H1 (cell line): ENCODE measurements at regions not wholly inside any gene's neighbourhood (a gene's known extent, or its start where the extent isn't known, plus 50 kb on each side); places are given as distances from the start of the nearest gene placed in this dataset.

ENCODE experiments used
- CTCF ChIA-PET: fragments of 300-600 bp; sonication (Branson Sonifier 250); formaldehyde crosslinking; loops from one replicate; lab custom pipeline; 2021; ENCODE audit not compliant: partially characterized antibody; lab: Charles Lee
- POLR2A ChIA-PET: fragments of 300-600 bp; sonication (Branson Sonifier 250); formaldehyde crosslinking; loops from one replicate; lab custom pipeline; 2021; ENCODE audit warnings: inconsistent platforms; ENCODE audit not compliant: partially characterized antibody; lab: Charles Lee
- DNase-seq, 2 experiments: peaks; one replicate each; pipeline versions ENCODE4 v3.0.0 to v3.0.0-alpha.2; 2010 to 2022; ENCODE audit warnings: low spot score in 2 of 2, low read depth in 1 of 2, mixed read lengths in 1 of 2
- FAIRE-seq: peaks from 2 replicates; lab custom pipeline; 2011; peaks lifted over from hg19 to GRCh38; lab: Jason Lieb, UNC
- H2AFZ ChIP-seq: 2 replicates; pipeline ENCODE4 v1.8.1; 2012; ENCODE audit warnings: low read length, inconsistent platforms
- H2AK5ac ChIP-seq: 2 replicates; pipeline ENCODE4 v1.6.1; 2013; ENCODE audit warnings: low read depth, low read length
- H2BK120ac ChIP-seq: replicated peaks from 2 replicates; pipeline ENCODE3; 2013; ENCODE audit warnings: low read depth, low read length, inconsistent platforms
- H2BK12ac ChIP-seq: 2 replicates; pipeline ENCODE4 v1.6.1; 2013; ENCODE audit warnings: low read depth, low read length
- H2BK15ac ChIP-seq: 2 replicates; pipeline ENCODE4 v1.6.1; 2013; ENCODE audit warnings: low read length
- H2BK20ac ChIP-seq: 2 replicates; pipeline ENCODE4 v1.6.1; 2013; ENCODE audit warnings: low read length
- H2BK5ac ChIP-seq: 2 replicates; pipeline ENCODE4 v1.6.1; 2013; ENCODE audit warnings: low read depth, low read length
- H3K14ac ChIP-seq: 2 replicates; pipeline ENCODE4 v1.6.1; 2013; ENCODE audit warnings: inconsistent platforms; ENCODE audit not compliant: insufficient read length
- H3K18ac ChIP-seq: 2 replicates; pipeline ENCODE4 v1.6.1; 2013; ENCODE audit warnings: low read length; ENCODE audit errors: extremely low read depth
- H3K23ac ChIP-seq: 2 replicates; pipeline ENCODE4 v1.6.1; 2013; ENCODE audit warnings: inconsistent platforms; ENCODE audit not compliant: insufficient read length
- H3K23me2 ChIP-seq: 2 replicates; pipeline ENCODE4 v1.6.1; 2013; ENCODE audit warnings: low read depth, low read length
- H3K27ac ChIP-seq: 2 replicates; pipeline ENCODE4 v1.6.1; 2011; ENCODE audit warnings: low read depth, low read length, inconsistent platforms
- H3K27me3 ChIP-seq, 4 experiments: replicated peaks in 1 of 4; 1 replicate in 1 of 4; 2 replicates in 3 of 4; pipeline versions ENCODE4 v1.6.1 to v1.8.1; 2011 to 2013; ENCODE audit warnings: low read length in 3 of 4, mild to moderate bottlenecking in 3 of 4, inconsistent platforms in 2 of 4, mixed read lengths in 2 of 4, moderate library complexity in 1 of 4; ENCODE audit not compliant: control insufficient read depth in 3 of 4, insufficient read depth in 3 of 4; ENCODE audit errors: extremely low read depth in 1 of 4
- H3K36me3 ChIP-seq, 4 experiments: 2 replicates each; pipeline versions ENCODE4 v1.6.1 to v1.8.1; 2011 to 2013; ENCODE audit warnings: mild to moderate bottlenecking in 4 of 4, low read length in 3 of 4, moderate library complexity in 2 of 4, control low read depth in 1 of 4, inconsistent platforms in 1 of 4; ENCODE audit not compliant: insufficient read depth in 4 of 4, control insufficient read depth in 2 of 4
- H3K4ac ChIP-seq: replicated peaks from 2 replicates; pipeline ENCODE3; 2013; ENCODE audit warnings: low read length, low read depth, mixed read lengths, inconsistent platforms; ENCODE audit not compliant: insufficient read length
- H3K4me1 ChIP-seq, 4 experiments: replicated peaks in 1 of 4; 1 replicate in 1 of 4; 2 replicates in 3 of 4; pipeline versions ENCODE4 v1.6.1 to v1.8.1; 2011 to 2013; ENCODE audit warnings: low read length in 3 of 4, inconsistent platforms in 2 of 4, mixed read lengths in 1 of 4; ENCODE audit not compliant: insufficient read depth in 4 of 4, control insufficient read depth in 3 of 4
- H3K4me2 ChIP-seq, 2 experiments: 2 replicates each; pipeline versions ENCODE4 v1.6.1 to v1.8.1; 2011 to 2013; ENCODE audit warnings: low read depth in 2 of 2, low read length in 2 of 2, control low read depth in 1 of 2, inconsistent platforms in 1 of 2, mild to moderate bottlenecking in 1 of 2; ENCODE audit not compliant: insufficient read depth in 1 of 2
- H3K4me3 ChIP-seq, 4 experiments: fragments of 200-600, 300-600 bp in 1 of 4; sonication (generic), shearing (Covaris generic), sonication (Bioruptor Twin) in 1 of 4; 2 replicates each; pipeline versions ENCODE4 v1.5.1 to v1.8.1; 2011 to 2016; ENCODE audit warnings: low read length in 4 of 4, low read depth in 3 of 4, control low read depth in 2 of 4, inconsistent platforms in 2 of 4, mild to moderate bottlenecking in 2 of 4, mixed read lengths in 1 of 4, moderate library complexity in 1 of 4; ENCODE audit not compliant: insufficient read depth in 2 of 4; ENCODE audit errors: extremely low read depth in 1 of 4
- H3K56ac ChIP-seq: replicated peaks from 2 replicates; pipeline ENCODE3; 2013; ENCODE audit warnings: low read depth, mild to moderate bottlenecking, mixed read lengths, low read length, inconsistent platforms; ENCODE audit not compliant: insufficient read length
- H3K79me1 ChIP-seq: 2 replicates; pipeline ENCODE4 v1.6.1; 2013; ENCODE audit warnings: low read depth, low read length, control low read depth
- H3K79me2 ChIP-seq, 2 experiments: 2 replicates each; pipeline versions ENCODE4 v1.6.1 to v1.8.1; 2012 to 2013; ENCODE audit warnings: low read length in 2 of 2, mild to moderate bottlenecking in 2 of 2, inconsistent platforms in 1 of 2; ENCODE audit not compliant: insufficient read depth in 2 of 2, control insufficient read depth in 1 of 2
- H3K9ac ChIP-seq, 4 experiments: replicated peaks in 1 of 4; 1 replicate in 1 of 4; 2 replicates in 3 of 4; pipeline versions ENCODE4 v1.6.1 to v1.8.1; 2011 to 2013; ENCODE audit warnings: low read depth in 3 of 4, low read length in 3 of 4, control low read depth in 2 of 4, mild to moderate bottlenecking in 2 of 4, moderate library complexity in 2 of 4, inconsistent platforms in 1 of 4; ENCODE audit errors: extremely low read depth in 1 of 4
- H3K9me3 ChIP-seq, 2 experiments: 2 replicates each; pipeline versions ENCODE4 v1.6.1 to v1.8.1; 2012 to 2013; ENCODE audit warnings: mild to moderate bottlenecking in 2 of 2, moderate library complexity in 2 of 2, control low read depth in 1 of 2, inconsistent platforms in 1 of 2, low read depth in 1 of 2, low read length in 1 of 2, mixed read lengths in 1 of 2; ENCODE audit not compliant: insufficient read depth in 2 of 2
- H4K20me1 ChIP-seq, 2 experiments: replicated peaks in 1 of 2; 2 replicates each; pipeline versions ENCODE3 to v1.8.1; 2011 to 2013; ENCODE audit warnings: inconsistent platforms in 2 of 2, low read length in 2 of 2, mild to moderate bottlenecking in 1 of 2; ENCODE audit not compliant: insufficient read depth in 2 of 2, control insufficient read depth in 1 of 2
- H4K5ac ChIP-seq: 2 replicates; pipeline ENCODE4 v1.6.1; 2013; ENCODE audit warnings: low read length, low read depth, mixed read lengths, inconsistent platforms; ENCODE audit not compliant: insufficient read length
- H4K8ac ChIP-seq: 2 replicates; pipeline ENCODE4 v1.8.0; 2013; ENCODE audit warnings: mild to moderate bottlenecking, moderate library complexity, low read length, inconsistent platforms; ENCODE audit not compliant: insufficient read depth; ENCODE audit errors: extremely low read depth
- H4K91ac ChIP-seq: replicated peaks from 2 replicates; pipeline ENCODE3; 2013; ENCODE audit warnings: low read length, mixed read lengths, inconsistent platforms; ENCODE audit not compliant: insufficient read length
- GTF2F1 ChIP-seq: IDR thresholded peaks from 2 replicates; pipeline ENCODE4 v1.6.1; 2012; ENCODE audit warnings: low read depth, low read length, improper control_type of control experiment, borderline replicate concordance
- HDAC2 ChIP-seq, 2 experiments: fragments of 300-600 bp in 1 of 2; sonication (generic) in 1 of 2; IDR thresholded peaks; 2 replicates each; pipeline ENCODE4 v1.6.1; 2011 to 2012; ENCODE audit warnings: low read depth in 2 of 2, low read length in 2 of 2, mild to moderate bottlenecking in 2 of 2, moderate library complexity in 2 of 2, borderline replicate concordance in 1 of 2, inconsistent platforms in 1 of 2
- SUZ12 ChIP-seq: fragments of 200-600 bp; sonication (generic); IDR thresholded peaks from 2 replicates; pipeline ENCODE4 v1.6.1; 2012; ENCODE audit warnings: mild to moderate bottlenecking, inconsistent platforms, low read length, moderate library complexity, mixed read lengths
- YY1 ChIP-seq: IDR thresholded peaks from 2 replicates; pipeline ENCODE4 v1.6.1; 2011; ENCODE audit warnings: low read depth, mild to moderate bottlenecking, low read length
- WGBS, 2 experiments: shearing (Covaris generic) in 1 of 2; methylation state at CpG; one replicate each; pipeline versions ENCODE4 v1.1.6 to v1.1.7; 2013 to 2015; ENCODE audit warnings: low lambda C conversion rate in 2 of 2, mixed read lengths in 2 of 2, inconsistent platforms in 1 of 2, low coverage in 1 of 2, missing lambda C conversion rate in 1 of 2; ENCODE audit not compliant: insufficient replicate concordance in 2 of 2, insufficient coverage in 1 of 2, insufficient read length in 1 of 2; ENCODE audit errors: extremely low coverage in 1 of 2, missing lambda C conversion rate in 1 of 2; 5-methylcytosine and 5-hydroxymethylcytosine counted together
- TF ChIP-seq, protein P1 (sequence below): IDR thresholded peaks from 2 replicates; pipeline ENCODE4 v1.6.1; 2011; ENCODE audit warnings: low read length, improper control_type of control experiment
- TF ChIP-seq, protein P2 (sequence below): IDR thresholded peaks from 2 replicates; pipeline ENCODE4 v1.6.1; 2011; ENCODE audit warnings: low read depth, mild to moderate bottlenecking, low read length; ENCODE audit not compliant: insufficient read depth

DNA sequence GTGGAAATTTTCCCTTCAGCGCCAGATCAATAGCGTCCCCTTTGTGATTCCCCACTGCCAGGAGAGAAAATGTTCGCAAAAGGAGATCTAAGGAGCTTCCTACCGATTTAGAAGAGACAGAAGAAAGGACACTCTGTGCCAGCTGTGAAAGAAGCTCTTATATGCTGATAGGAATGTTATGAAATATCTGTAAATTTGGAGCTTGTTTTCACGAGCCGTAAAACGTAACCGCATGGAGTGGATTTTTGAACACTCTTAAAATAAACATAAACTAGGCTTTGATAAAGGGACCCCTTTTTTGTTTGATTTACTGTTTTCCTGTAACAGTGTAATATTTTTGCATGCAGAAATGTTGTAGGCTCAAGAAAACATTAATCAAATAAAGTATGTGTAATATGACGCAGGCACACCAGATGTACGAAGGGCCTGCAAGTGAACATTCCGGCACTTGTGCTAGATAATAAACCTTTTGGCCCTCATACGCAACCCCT, 346.8 kb downstream of the ETNK1 start:
- H2BK20ac ChIP-seq, result no peak overlapping the region
- no peak overlapping the region for H3K4me3 ChIP-seq
- no peak overlapping the region for H2BK5ac ChIP-seq
- no peak overlapping the region for H2BK120ac ChIP-seq
- H3K9me3 ChIP-seq, result no peaks in the 10 kb centered on the region
- DNase-seq, result no peak
- H2AK5ac ChIP-seq, result no peak overlapping the region
- TF ChIP-seq YY1 (no peak), SUZ12 (no peak), GTF2F1 (no peak), HDAC2 (IDR thresholded peaks at IDR 0.05; ENCODE audit: borderline replicate concordance in 1 of 2, low read depth in 2 of 2, low read length in 2 of 2) (no peak)
- TF ChIP-seq, protein P1, sequence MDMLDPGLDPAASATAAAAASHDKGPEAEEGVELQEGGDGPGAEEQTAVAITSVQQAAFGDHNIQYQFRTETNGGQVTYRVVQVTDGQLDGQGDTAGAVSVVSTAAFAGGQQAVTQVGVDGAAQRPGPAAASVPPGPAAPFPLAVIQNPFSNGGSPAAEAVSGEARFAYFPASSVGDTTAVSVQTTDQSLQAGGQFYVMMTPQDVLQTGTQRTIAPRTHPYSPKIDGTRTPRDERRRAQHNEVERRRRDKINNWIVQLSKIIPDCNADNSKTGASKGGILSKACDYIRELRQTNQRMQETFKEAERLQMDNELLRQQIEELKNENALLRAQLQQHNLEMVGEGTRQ, result no peak
- TF ChIP-seq, protein P2, sequence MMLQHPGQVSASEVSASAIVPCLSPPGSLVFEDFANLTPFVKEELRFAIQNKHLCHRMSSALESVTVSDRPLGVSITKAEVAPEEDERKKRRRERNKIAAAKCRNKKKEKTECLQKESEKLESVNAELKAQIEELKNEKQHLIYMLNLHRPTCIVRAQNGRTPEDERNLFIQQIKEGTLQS, result no peak
- no peaks in the 10 kb centered on the region for H3K79me1 ChIP-seq
- 93% methylated on average over 12 of the region's 12 CpGs; no CpG with 5 or more reads in 1 of the 2 experiments for WGBS, 2 experiments
- no peak overlapping the region for H3K4ac ChIP-seq
- H2BK12ac ChIP-seq, result no peak overlapping the region
- H4K91ac ChIP-seq, result no peak overlapping the region
- no peak overlapping the region for H3K27ac ChIP-seq
- H3K56ac ChIP-seq, result no peak overlapping the region
- H4K20me1 ChIP-seq, result no peaks in the 10 kb centered on the region
- H2AFZ ChIP-seq, result no peak overlapping the region
- H3K27me3 ChIP-seq, result no peaks in the 10 kb centered on the region
- H3K18ac ChIP-seq, result no peak overlapping the region
- no peak overlapping the region for H3K23ac ChIP-seq
- no peak overlapping the region for H3K14ac ChIP-seq
- CTCF ChIA-PET, result interaction anchor here (1.0 kb wide), 1 partner anchor 17 kb away, joined by 3 read pairs; no protein-coding TSS in a partner anchor
- H4K8ac ChIP-seq, result no peak overlapping the region
- POLR2A ChIA-PET, result no interaction called here
- no peaks in the 10 kb centered on the region for H3K79me2 ChIP-seq
- H3K23me2 ChIP-seq, result no peaks in the 10 kb centered on the region
- H3K4me1 ChIP-seq, result peaks cover 0 to 2% (median 0%) of the 10 kb centered on the region in 4 experiments; a peak in 1 of 7 replicates
- no peak overlapping the region for H4K5ac ChIP-seq
- FAIRE-seq, result no peak
- no peak overlapping the region for H2BK15ac ChIP-seq
- H3K4me2 ChIP-seq, result no peak overlapping the region
- H3K9ac ChIP-seq, result no peak overlapping the region
- no peaks in the 10 kb centered on the region for H3K36me3 ChIP-seq
